PC-9 (cell line): ENCODE measurements at regions not wholly inside any gene's neighbourhood (a gene's known extent, or its start where the extent isn't known, plus 50 kb on each side); places are given as distances from the start of the nearest gene placed in this dataset.

Experiments
- BruUV-seq: library from RNA; stranded (reverse); fragments of 400-500 nt; replicated peaks from 2 replicates; lab custom pipeline; 2021; lab: Mats Ljungman, UMichigan
- CTCF ChIA-PET: fragments of 300-600 bp; sonication (Branson Sonifier 250); formaldehyde crosslinking; loops from one replicate; lab custom pipeline; 2022; ENCODE audit warnings: antibody characterized with exemption; lab: Charles Lee
- POLR2A ChIA-PET: fragments of 300-600 bp; sonication (Branson Sonifier 250); formaldehyde crosslinking; loops from one replicate; lab custom pipeline; 2022; ENCODE audit warnings: antibody characterized with exemption; ENCODE audit not compliant: unreplicated experiment; lab: Charles Lee
- DNase-seq, 2 experiments: peaks; one replicate each; pipeline versions ENCODE4 v3.0.0 to v3.0.0-alpha.2; 2015 to 2022; ENCODE audit warnings: mixed read lengths in 1 of 2
- H2AFZ ChIP-seq: fragments of 200-600 bp; sonication (generic); 2 replicates; pipeline ENCODE4 v1.8.1; 2017; ENCODE audit warnings: antibody characterized with exemption
- H3F3A ChIP-seq: fragments of 200-600 bp; sonication (generic); 2 replicates; pipeline ENCODE4 v1.8.1; 2017; ENCODE audit warnings: antibody characterized with exemption, mild to moderate bottlenecking, low read depth; ENCODE audit not compliant: insufficient read depth
- H3K27ac ChIP-seq: fragments of 200-600 bp; sonication (generic); 2 replicates; pipeline ENCODE4 v1.6.1; 2016; ENCODE audit warnings: mixed run types
- H3K27me3 ChIP-seq: fragments of 200-600 bp; sonication (generic); 2 replicates; pipeline ENCODE4 v1.6.1; 2016; ENCODE audit warnings: low read depth, mixed run types; ENCODE audit not compliant: insufficient read depth
- H3K36me3 ChIP-seq: fragments of 200-600 bp; sonication (generic); 2 replicates; pipeline ENCODE4 v1.6.1; 2016; ENCODE audit warnings: low read depth, mixed run types
- H3K4me1 ChIP-seq: fragments of 200-600 bp; sonication (generic); replicated peaks from 2 replicates; pipeline ENCODE4 v1.6.1; 2016; ENCODE audit warnings: mixed run types; ENCODE audit not compliant: insufficient read depth
- H3K4me2 ChIP-seq: fragments of 200-600 bp; sonication (generic); 2 replicates; pipeline ENCODE4 v1.6.1; 2017; ENCODE audit warnings: mixed run types
- H3K4me3 ChIP-seq: fragments of 200-600 bp; sonication (generic); 2 replicates; pipeline ENCODE4 v1.6.1; 2016; ENCODE audit warnings: mixed run types
- H3K79me2 ChIP-seq: fragments of 200-600 bp; sonication (generic); 2 replicates; pipeline ENCODE4 v1.6.1; 2017; ENCODE audit warnings: low read depth, mixed run types
- H3K9me2 ChIP-seq: fragments of 200-600 bp; sonication (generic); 2 replicates; pipeline ENCODE4 v1.8.1; 2017; ENCODE audit warnings: mild to moderate bottlenecking; ENCODE audit not compliant: insufficient read depth
- H3K9me3 ChIP-seq: fragments of 200-600 bp; sonication (generic); 2 replicates; pipeline ENCODE4 v1.8.1; 2016; ENCODE audit warnings: low read depth; ENCODE audit not compliant: insufficient read depth
- H4K20me1 ChIP-seq: fragments of 200-600 bp; sonication (generic); 2 replicates; pipeline ENCODE4 v1.8.1; 2017; ENCODE audit not compliant: insufficient read depth
- EZH2 ChIP-seq: fragments of 200-600 bp; sonication (generic); IDR thresholded peaks from 2 replicates; pipeline ENCODE4 v1.8.0; 2017; ENCODE audit warnings: antibody characterized with exemption, low read depth
- intact Hi-C: fragments of 100-400 bp; cut with micrococcal nuclease; formaldehyde crosslinking; loops from one replicate; pipeline ENCODE4 v1.10.0; 2022; ENCODE audit not compliant: unreplicated experiment
- TF ChIP-seq, protein P1 (sequence below): fragments of 200-600 bp; sonication (generic); conservative IDR thresholded peaks from 2 replicates; pipeline ENCODE4 v1.6.1; 2017; ENCODE audit warnings: mixed run types, antibody characterized with exemption, mild to moderate bottlenecking, moderate library complexity

DNA sequence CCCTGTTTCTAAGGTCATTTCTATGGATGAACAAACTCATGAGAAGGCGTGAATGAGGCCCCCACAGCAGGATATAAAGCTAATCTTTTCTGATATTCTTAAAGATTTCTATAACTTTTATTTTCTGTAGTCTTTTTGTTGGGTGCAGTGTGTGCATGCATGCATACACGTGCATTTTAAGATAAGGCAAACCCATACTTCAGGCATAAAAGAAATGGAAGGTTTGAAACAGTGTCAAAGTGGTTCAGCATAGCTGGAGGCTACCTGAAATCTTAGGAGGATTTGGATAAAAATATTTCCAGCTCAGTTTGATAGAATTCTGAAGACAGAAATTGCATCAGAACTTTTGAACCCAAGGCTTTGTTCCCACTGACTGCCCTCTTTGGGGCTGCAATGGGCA lies 119.7 kb downstream of the PDHA2 start:
- H3K27ac ChIP-seq: no peak overlapping the region
- no peak for DNase-seq
- H3K79me2 ChIP-seq: no peaks in the 10 kb centered on the region
- no peaks in the 10 kb centered on the region for H3K9me3 ChIP-seq
- no peak overlapping the region for H3K4me2 ChIP-seq
- BruUV-seq: no TSS peak
- CTCF ChIA-PET: no interaction called here
- TF ChIP-seq EZH2: no peak
- TF ChIP-seq, protein P1, sequence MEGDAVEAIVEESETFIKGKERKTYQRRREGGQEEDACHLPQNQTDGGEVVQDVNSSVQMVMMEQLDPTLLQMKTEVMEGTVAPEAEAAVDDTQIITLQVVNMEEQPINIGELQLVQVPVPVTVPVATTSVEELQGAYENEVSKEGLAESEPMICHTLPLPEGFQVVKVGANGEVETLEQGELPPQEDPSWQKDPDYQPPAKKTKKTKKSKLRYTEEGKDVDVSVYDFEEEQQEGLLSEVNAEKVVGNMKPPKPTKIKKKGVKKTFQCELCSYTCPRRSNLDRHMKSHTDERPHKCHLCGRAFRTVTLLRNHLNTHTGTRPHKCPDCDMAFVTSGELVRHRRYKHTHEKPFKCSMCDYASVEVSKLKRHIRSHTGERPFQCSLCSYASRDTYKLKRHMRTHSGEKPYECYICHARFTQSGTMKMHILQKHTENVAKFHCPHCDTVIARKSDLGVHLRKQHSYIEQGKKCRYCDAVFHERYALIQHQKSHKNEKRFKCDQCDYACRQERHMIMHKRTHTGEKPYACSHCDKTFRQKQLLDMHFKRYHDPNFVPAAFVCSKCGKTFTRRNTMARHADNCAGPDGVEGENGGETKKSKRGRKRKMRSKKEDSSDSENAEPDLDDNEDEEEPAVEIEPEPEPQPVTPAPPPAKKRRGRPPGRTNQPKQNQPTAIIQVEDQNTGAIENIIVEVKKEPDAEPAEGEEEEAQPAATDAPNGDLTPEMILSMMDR: no peak
- POLR2A ChIA-PET: no interaction called here
- H3K4me1 ChIP-seq: no peaks in the 10 kb centered on the region
- intact Hi-C loops: no loop called here
- no peaks in the 10 kb centered on the region for H3K36me3 ChIP-seq
- H3K27me3 ChIP-seq: no peaks in the 10 kb centered on the region
- H4K20me1 ChIP-seq: no peaks in the 10 kb centered on the region
- no peak overlapping the region for H2AFZ ChIP-seq
- H3F3A ChIP-seq: no peaks in the 10 kb centered on the region
- no peak overlapping the region for H3K4me3 ChIP-seq
- no peaks in the 10 kb centered on the region for H3K9me2 ChIP-seq

DNA sequence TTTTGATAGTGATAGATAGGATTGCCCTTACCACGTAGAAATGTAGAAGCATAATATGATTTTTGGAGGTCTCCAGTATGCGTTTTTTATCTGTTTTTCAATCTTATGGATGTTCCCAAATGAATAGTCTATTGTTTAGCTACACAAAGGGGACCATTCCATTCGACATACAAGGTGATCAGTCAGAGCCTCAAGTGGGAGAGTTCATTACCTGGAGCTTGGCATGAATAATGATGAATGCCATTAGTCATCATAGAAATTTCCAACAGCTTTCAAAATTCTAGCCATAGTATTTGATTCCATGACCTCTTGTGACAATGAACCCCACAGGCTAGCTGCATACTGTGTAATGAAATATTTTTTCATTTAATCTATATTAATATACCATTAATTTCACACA lies 123.6 kb downstream of the PDHA2 start:
- ChIA-PET POLR2A (no interaction called here), CTCF (no interaction called here)
- Histone ChIP-seq H3K27ac (no peak overlapping the region), H2AFZ (no peak overlapping the region), H3K9me3 (no peaks in the 10 kb centered on the region), H4K20me1 (no peaks in the 10 kb centered on the region), H3K79me2 (no peaks in the 10 kb centered on the region), H3K27me3 (no peaks in the 10 kb centered on the region), H3F3A (no peaks in the 10 kb centered on the region), H3K9me2 (no peaks in the 10 kb centered on the region), H3K36me3 (no peaks in the 10 kb centered on the region), H3K4me2 (no peak overlapping the region), H3K4me1 (no peaks in the 10 kb centered on the region), H3K4me3 (no peak overlapping the region)
- no TSS peak for BruUV-seq
- intact Hi-C loops: no loop called here
- no peak for TF ChIP-seq EZH2
- TF ChIP-seq, protein P1: no peak
- DNase-seq: no peak

DNA sequence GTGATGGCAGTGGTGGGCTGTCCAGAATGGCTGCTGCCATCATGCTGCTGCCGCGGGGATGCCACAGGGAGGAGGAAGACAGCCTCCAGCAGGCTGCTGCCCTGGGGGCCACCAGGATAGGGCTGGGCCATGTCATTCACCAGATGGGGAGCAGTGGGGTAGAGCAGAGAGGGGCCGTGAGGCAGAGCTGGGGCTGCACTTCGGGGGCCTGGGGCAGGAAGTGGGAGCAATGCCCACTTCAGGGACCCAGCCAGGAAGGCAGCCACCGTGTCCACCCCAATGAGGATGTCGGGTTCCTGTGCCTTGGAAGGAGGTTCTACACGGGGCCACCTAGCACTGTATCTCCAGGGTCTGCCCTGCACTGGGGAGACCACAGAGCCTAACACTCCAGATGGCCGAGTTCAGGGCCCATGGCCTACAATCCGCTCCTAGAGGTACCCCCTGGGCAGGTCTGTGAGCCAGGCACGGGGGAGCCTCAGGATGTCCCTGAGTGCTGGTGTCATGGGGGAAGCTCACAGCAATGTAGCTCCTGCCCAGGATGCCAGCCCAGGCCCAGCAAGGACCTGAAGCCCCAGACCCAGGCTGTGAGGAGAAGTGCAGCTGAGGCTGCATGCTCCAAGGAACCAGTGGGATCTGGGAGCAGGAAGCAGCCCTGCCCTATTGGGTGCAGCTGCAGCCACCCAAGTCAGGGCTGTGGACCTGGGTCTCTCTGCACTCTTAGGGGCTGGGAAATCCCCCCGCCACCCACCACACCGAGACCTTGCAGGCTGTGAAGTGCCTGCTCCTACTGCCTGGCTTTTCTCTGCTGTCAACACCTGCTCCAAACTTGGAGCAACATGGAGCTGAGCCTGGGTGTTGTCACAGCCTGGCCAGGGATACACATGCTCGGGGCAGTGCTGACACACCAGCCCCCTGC lies 140.3 kb downstream of the PDHA2 start:
- H3K9me3 ChIP-seq: no peaks in the 10 kb centered on the region
- no peaks in the 10 kb centered on the region for H3K4me1 ChIP-seq
- no peak for DNase-seq
- no peak overlapping the region for H3K4me3 ChIP-seq
- H4K20me1 ChIP-seq: no peaks in the 10 kb centered on the region
- no peak overlapping the region for H3K27ac ChIP-seq
- H3K9me2 ChIP-seq: no peaks in the 10 kb centered on the region
- H3K4me2 ChIP-seq: no peak overlapping the region
- no peaks in the 10 kb centered on the region for H3F3A ChIP-seq
- H3K79me2 ChIP-seq: no peaks in the 10 kb centered on the region
- no peaks in the 10 kb centered on the region for H3K36me3 ChIP-seq
- no peak overlapping the region for H2AFZ ChIP-seq
- no TSS peak for BruUV-seq
- intact Hi-C loops: no loop called here
- H3K27me3 ChIP-seq: no peaks in the 10 kb centered on the region
- TF ChIP-seq EZH2: no peak
- TF ChIP-seq, protein P1: no peak
- ChIA-PET CTCF (no interaction called here), POLR2A (no interaction called here)
